ENCODE measurements at regions not wholly inside any gene's neighbourhood (a gene's known extent, or its start where the extent isn't known, plus 50 kb on each side); places are given as distances from the start of the nearest gene placed in this dataset.

DNA sequence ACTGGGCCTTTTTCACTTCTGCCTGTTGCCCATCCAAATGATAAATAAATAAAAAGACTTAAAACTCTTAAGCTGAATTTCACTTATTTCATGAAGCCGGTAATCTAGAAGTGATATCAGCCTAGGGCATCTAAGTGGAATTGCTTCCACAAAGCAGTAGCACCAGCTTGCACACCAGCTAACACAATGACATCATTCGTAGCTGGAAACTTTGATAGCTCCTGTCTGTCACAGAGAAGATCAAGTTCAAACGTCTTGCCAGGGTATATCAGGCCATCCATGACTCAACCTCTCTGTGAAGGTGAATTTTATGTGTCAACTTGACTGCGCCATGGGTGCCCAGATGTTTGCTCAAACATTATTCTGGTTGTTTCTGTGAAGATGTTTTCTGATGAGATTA is 161.7 kb upstream of the MYT1L start:
- no peak for TF ChIP-seq CTCF (conservative IDR thresholded peaks at IDR 0.05 in 1 of 2, IDR thresholded peaks at IDR 0.05 in 1 of 2; ENCODE audit: extremely low read depth in 1 of 2, insufficient read depth in 1 of 2, low read depth in 1 of 2, low read length in 2 of 2)
- no peak for TF ChIP-seq EZH2 (IDR thresholded peaks at IDR 0.05; ENCODE audit: borderline replicate concordance, low read length)

Data from mammary epithelial cell (primary cell).